IMR-90 (cell line): ENCODE measurements at regions not wholly inside any gene's neighbourhood (a gene's known extent, or its start where the extent isn't known, plus 50 kb on each side); places are given as distances from the start of the nearest gene placed in this dataset.
"Not testable (repeated sequence)": the region's sequence is repeated elsewhere in the genome, so short reads cannot be mapped to it uniquely, and the experiment has no call there.

ENCODE experiments used
- CTCF ChIP-seq: conservative IDR thresholded peaks from 2 replicates; pipeline ENCODE4 v1.5.1; 2012; ENCODE audit warnings: mild to moderate bottlenecking, low read depth, low read length, improper control_type of control experiment
- ELK1 ChIP-seq: fragments of 150-350 bp; IDR thresholded peaks from 2 replicates; pipeline ENCODE4 v1.6.1; 2016; ENCODE audit warnings: low read depth, mild to moderate bottlenecking, low read length, moderate library complexity, borderline replicate concordance
- FOS ChIP-seq: fragments of 150-350 bp; IDR thresholded peaks from 2 replicates; pipeline ENCODE4 v1.6.1; 2016; ENCODE audit warnings: low read depth, low read length
- MAZ ChIP-seq: IDR thresholded peaks from 2 replicates; pipeline ENCODE4 v1.6.1; 2012; ENCODE audit warnings: low read depth, mild to moderate bottlenecking, low read length, improper control_type of control experiment, moderate library complexity, borderline replicate concordance
- MXI1 ChIP-seq: IDR thresholded peaks from 2 replicates; pipeline ENCODE4 v1.6.1; 2012; ENCODE audit warnings: low read depth, mild to moderate bottlenecking, low read length, moderate library complexity, borderline replicate concordance
- NFE2L2 ChIP-seq: fragments of 150-350 bp; IDR thresholded peaks from 2 replicates; pipeline ENCODE4 v1.6.1; 2016; ENCODE audit warnings: low read depth, mild to moderate bottlenecking, low read length
- POLR2A ChIP-seq: IDR thresholded peaks from 2 replicates; pipeline ENCODE4 v1.6.1; 2012; ENCODE audit warnings: mild to moderate bottlenecking, low read depth, low read length
- RAD21 ChIP-seq: IDR thresholded peaks from 2 replicates; pipeline ENCODE4 v1.6.1; 2012; ENCODE audit warnings: low read length, improper control_type of control experiment
- RFX5 ChIP-seq: IDR thresholded peaks from 2 replicates; pipeline ENCODE4 v1.8.0; 2012; ENCODE audit warnings: low read depth, mild to moderate bottlenecking, low read length, moderate library complexity
- SMC3 ChIP-seq: fragments of 150-350 bp; IDR thresholded peaks from 2 replicates; pipeline ENCODE4 v1.6.1; 2016; ENCODE audit warnings: low read depth, mild to moderate bottlenecking, antibody characterized with exemption, low read length, moderate library complexity
- TF ChIP-seq, protein P1 (sequence below): fragments of 150-350 bp; IDR thresholded peaks from 2 replicates; pipeline ENCODE4 v1.6.1; 2017; ENCODE audit warnings: mild to moderate bottlenecking, antibody characterized with exemption, low read length, low read depth

GRCh38 chr18:6541131-6541679, 126.5 kb upstream of the L3MBTL4 start:
- TF ChIP-seq, protein P1, sequence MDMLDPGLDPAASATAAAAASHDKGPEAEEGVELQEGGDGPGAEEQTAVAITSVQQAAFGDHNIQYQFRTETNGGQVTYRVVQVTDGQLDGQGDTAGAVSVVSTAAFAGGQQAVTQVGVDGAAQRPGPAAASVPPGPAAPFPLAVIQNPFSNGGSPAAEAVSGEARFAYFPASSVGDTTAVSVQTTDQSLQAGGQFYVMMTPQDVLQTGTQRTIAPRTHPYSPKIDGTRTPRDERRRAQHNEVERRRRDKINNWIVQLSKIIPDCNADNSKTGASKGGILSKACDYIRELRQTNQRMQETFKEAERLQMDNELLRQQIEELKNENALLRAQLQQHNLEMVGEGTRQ: not testable (repeated sequence)
- TF ChIP-seq CTCF: 0 out of 2 replicates have a peak, but pooled peaks have one; percentile 6
- not testable (repeated sequence) for TF ChIP-seq POLR2A, FOS, SMC3, ELK1, RFX5, RAD21, NFE2L2, MXI1, MAZ
